Vagina (tissue), 2 donors: ENCODE measurements at regions not wholly inside any gene's neighbourhood (a gene's known extent, or its start where the extent isn't known, plus 50 kb on each side); places are given as distances from the start of the nearest gene placed in this dataset.

Experiments used
- DNase-seq, 2 donors: peaks; one replicate each; pipeline ENCODE4 v3.0.0-alpha.2; 2017; ENCODE audit errors: extremely low spot score in 2 of 2
- H3K27ac ChIP-seq: fragments of 200-600 bp; sonication (generic); one replicate; pipeline ENCODE4 v1.5.1; 2019
- H3K27me3 ChIP-seq: fragments of 200-600 bp; sonication (generic); one replicate; pipeline ENCODE4 v1.5.1; 2019
- H3K36me3 ChIP-seq, 2 donors: fragments of 200-600 bp; sonication (generic); one replicate each; pipeline ENCODE4 v1.5.1; 2017 to 2019
- H3K4me1 ChIP-seq: fragments of 200-600 bp; sonication (generic); one replicate; pipeline ENCODE4 v1.5.1; 2019
- H3K4me3 ChIP-seq, 2 donors: fragments of 200-600 bp; sonication (generic); 1 replicate in 1 of 2; 2 replicates in 1 of 2; pipeline ENCODE4 v1.5.1; 2016 to 2019
- H3K9me3 ChIP-seq: fragments of 200-600 bp; sonication (generic); one replicate; pipeline ENCODE4 v1.5.1; 2019
- CTCF ChIP-seq, 3 experiments: fragments of 450-650 bp in 2 of 3; fragments of 200-600 bp in 1 of 3; sonication (generic) in 1 of 3; IDR thresholded peaks; one replicate each; pipeline ENCODE4 v1.5.1; 2017 to 2019; ENCODE audit warnings: antibody characterized with exemption in 3 of 3, mild to moderate bottlenecking in 2 of 3, moderate library complexity in 2 of 3
- POLR2A ChIP-seq, 2 donors: fragments of 450-650 bp; IDR thresholded peaks; one replicate each; pipeline ENCODE4 v1.6.1; 2017; ENCODE audit warnings: antibody characterized with exemption in 2 of 2, mild to moderate bottlenecking in 2 of 2, moderate library complexity in 2 of 2
- POLR2AphosphoS5 ChIP-seq, 2 donors: sonication (generic); formaldehyde crosslinking; IDR thresholded peaks; one replicate each; pipeline ENCODE4 v1.9.0; 2017; ENCODE audit warnings: antibody characterized with exemption in 2 of 2, mild to moderate bottlenecking in 2 of 2, low read depth in 1 of 2; ENCODE audit not compliant: insufficient read depth in 1 of 2
- intact Hi-C: fragments of 100-400 bp; cut with DNase I; formaldehyde crosslinking; loops from one replicate; pipeline ENCODE4 v1.15.1; 2023

GRCh38 chr13:21762512-21762911, 91.6 kb downstream of the FGF9 start:
- Histone ChIP-seq H3K36me3 (no peaks in the 10 kb centered on the region), H3K9me3 (no peaks in the 10 kb centered on the region), H3K4me3 (no peak overlapping the region), H3K27me3 (peaks cover 4% of the 10 kb centered on the region), H3K27ac (no peak overlapping the region), H3K4me1 (no peaks in the 10 kb centered on the region)
- DNase-seq = no peak
- no peak for TF ChIP-seq POLR2AphosphoS5 (IDR thresholded peaks at IDR 0.05; ENCODE audit: insufficient read depth in 1 of 2, low read depth in 1 of 2)
- no peak for TF ChIP-seq POLR2A (IDR thresholded peaks at IDR 0.05)
- TF ChIP-seq CTCF (IDR thresholded peaks at IDR 0.05) = no peak
- intact Hi-C loops = no loop called here

- no peaks in the 10 kb centered on the region for H3K4me1 ChIP-seq
- peaks cover 4% of the 10 kb centered on the region for H3K27me3 ChIP-seq
- intact Hi-C loops = no loop called here
- H3K9me3 ChIP-seq = no peaks in the 10 kb centered on the region
- no peak overlapping the region for H3K4me3 ChIP-seq
- no peak overlapping the region for H3K27ac ChIP-seq
- no peak for TF ChIP-seq POLR2AphosphoS5 (IDR thresholded peaks at IDR 0.05; ENCODE audit: insufficient read depth in 1 of 2, low read depth in 1 of 2)
- TF ChIP-seq POLR2A (IDR thresholded peaks at IDR 0.05) = no peak
- TF ChIP-seq CTCF (IDR thresholded peaks at IDR 0.05) = no peak
- no peaks in the 10 kb centered on the region for H3K36me3 ChIP-seq
- no peak for DNase-seq
These were observed 96.2 kb downstream of the FGF9 start for GRCh38 chr13:21767032-21767431.

- no peak for DNase-seq
- Histone ChIP-seq H3K36me3 (no peaks in the 10 kb centered on the region), H3K27me3 (peaks cover 4% of the 10 kb centered on the region), H3K27ac (no peak overlapping the region), H3K9me3 (no peaks in the 10 kb centered on the region), H3K4me1 (no peaks in the 10 kb centered on the region), H3K4me3 (no peak overlapping the region)
- intact Hi-C loops = no loop called here
- TF ChIP-seq POLR2A (IDR thresholded peaks at IDR 0.05) (no peak), CTCF (IDR thresholded peaks at IDR 0.05) (no peak), POLR2AphosphoS5 (IDR thresholded peaks at IDR 0.05; ENCODE audit: insufficient read depth in 1 of 2, low read depth in 1 of 2) (no peak)
These were observed 100.2 kb downstream of the FGF9 start for GRCh38 chr13:21771075-21771474.

GRCh38 chr13:21777166-21777565, 106.3 kb downstream of the FGF9 start:
- no peak for DNase-seq
- intact Hi-C loops = no loop called here
- H3K27me3 ChIP-seq = no peaks in the 10 kb centered on the region
- H3K4me3 ChIP-seq = no peak overlapping the region
- TF ChIP-seq CTCF (IDR thresholded peaks at IDR 0.05) (no peak), POLR2A (IDR thresholded peaks at IDR 0.05) (no peak), POLR2AphosphoS5 (IDR thresholded peaks at IDR 0.05; ENCODE audit: insufficient read depth in 1 of 2, low read depth in 1 of 2) (no peak)
- H3K36me3 ChIP-seq = no peaks in the 10 kb centered on the region
- H3K27ac ChIP-seq = no peak overlapping the region
- no peaks in the 10 kb centered on the region for H3K9me3 ChIP-seq
- no peaks in the 10 kb centered on the region for H3K4me1 ChIP-seq

- H3K4me3 ChIP-seq = no peak overlapping the region
- no peaks in the 10 kb centered on the region for H3K27me3 ChIP-seq
- H3K9me3 ChIP-seq = no peaks in the 10 kb centered on the region
- TF ChIP-seq POLR2A (IDR thresholded peaks at IDR 0.05) (no peak), CTCF (IDR thresholded peaks at IDR 0.05) (no peak), POLR2AphosphoS5 (IDR thresholded peaks at IDR 0.05; ENCODE audit: insufficient read depth in 1 of 2, low read depth in 1 of 2) (no peak)
- intact Hi-C loops = no loop called here
- no peak for DNase-seq
- H3K4me1 ChIP-seq = no peaks in the 10 kb centered on the region
- H3K36me3 ChIP-seq = no peaks in the 10 kb centered on the region
- no peak overlapping the region for H3K27ac ChIP-seq
These were observed 106.9 kb downstream of the FGF9 start for GRCh38 chr13:21777813-21778212.
